Mesendoderm (in vitro differentiated cells): ENCODE measurements at regions not wholly inside any gene's neighbourhood (a gene's known extent, or its start where the extent isn't known, plus 50 kb on each side); places are given as distances from the start of the nearest gene placed in this dataset.

ENCODE experiments used
- DNase-seq: peaks from one replicate; pipeline ENCODE4 v3.0.0; 2013
- H2AK5ac ChIP-seq: 2 replicates; pipeline ENCODE4 v1.6.1; 2013; ENCODE audit warnings: low read length, inconsistent platforms
- H2BK120ac ChIP-seq: 2 replicates; pipeline ENCODE4 v1.6.1; 2013; ENCODE audit warnings: low read depth, mild to moderate bottlenecking, low read length, moderate library complexity, mixed read lengths
- H2BK15ac ChIP-seq: replicated peaks from 2 replicates; pipeline ENCODE4 v1.6.1; 2013; ENCODE audit warnings: low read depth, mild to moderate bottlenecking, moderate library complexity
- H2BK5ac ChIP-seq: 2 replicates; pipeline ENCODE4 v1.6.1; 2013; ENCODE audit warnings: low read length, inconsistent platforms
- H3K18ac ChIP-seq: 2 replicates; pipeline ENCODE4 v1.6.1; 2013; ENCODE audit warnings: mild to moderate bottlenecking, low read length, mixed read lengths
- H3K23ac ChIP-seq: one replicate; pipeline ENCODE4 v1.6.1; 2013; ENCODE audit warnings: low read length
- H3K27ac ChIP-seq: 2 replicates; pipeline ENCODE4 v1.5.1; 2013; ENCODE audit warnings: low read depth, mild to moderate bottlenecking, inconsistent platforms, low read length, moderate library complexity
- H3K27me3 ChIP-seq: 2 replicates; pipeline ENCODE4 v1.6.1; 2013; ENCODE audit warnings: low read length, control low read depth, mild to moderate bottlenecking, inconsistent platforms; ENCODE audit not compliant: insufficient read depth, poor library complexity
- H3K36me3 ChIP-seq: 2 replicates; pipeline ENCODE4 v1.6.1; 2013; ENCODE audit warnings: low read length, inconsistent platforms; ENCODE audit not compliant: control insufficient read depth, insufficient read depth
- H3K4ac ChIP-seq: one replicate; pipeline ENCODE4 v1.6.1; 2013; ENCODE audit warnings: low read depth, mild to moderate bottlenecking, low read length, moderate library complexity
- H3K4me1 ChIP-seq: 2 replicates; pipeline ENCODE4 v1.6.1; 2013; ENCODE audit warnings: low read depth, low read length, inconsistent platforms; ENCODE audit not compliant: control insufficient read depth
- H3K4me2 ChIP-seq: 2 replicates; pipeline ENCODE4 v1.6.1; 2013; ENCODE audit warnings: low read length
- H3K4me3 ChIP-seq: 2 replicates; pipeline ENCODE4 v1.5.1; 2013; ENCODE audit warnings: mild to moderate bottlenecking, low read length
- H3K56ac ChIP-seq: one replicate; pipeline ENCODE4 v1.6.1; 2013; ENCODE audit warnings: low read length
- H3K79me1 ChIP-seq: 2 replicates; pipeline ENCODE4 v1.6.1; 2013; ENCODE audit warnings: low read length, inconsistent platforms
- H3K79me2 ChIP-seq: 2 replicates; pipeline ENCODE4 v1.6.1; 2013; ENCODE audit warnings: mild to moderate bottlenecking, low read length; ENCODE audit not compliant: control insufficient read depth, insufficient read depth
- H3K9ac ChIP-seq: 2 replicates; pipeline ENCODE4 v1.6.1; 2013; ENCODE audit warnings: low read length, inconsistent platforms
- H4K5ac ChIP-seq: one replicate; pipeline ENCODE4 v1.6.1; 2013; ENCODE audit warnings: low read length
- H4K8ac ChIP-seq: one replicate; pipeline ENCODE4 v1.6.1; 2013; ENCODE audit warnings: low read depth, mild to moderate bottlenecking, control low read depth, low read length, moderate library complexity
- WGBS: extraction: QIAGEN DNeasy Blood & Tissue Kit; methylation state at CpG from one replicate; pipeline ENCODE4 v1.1.7; 2013; ENCODE audit warnings: low lambda C conversion rate, missing lambda C conversion rate; ENCODE audit not compliant: insufficient coverage; ENCODE audit errors: extremely low coverage; 5-methylcytosine and 5-hydroxymethylcytosine counted together

GRCh38 chr9:99366183-99366582, 144.1 kb downstream of the SEC61B start:
- H3K18ac ChIP-seq, result no peak overlapping the region
- H4K8ac ChIP-seq, result no peak overlapping the region
- no CpG with 5 or more reads among the region's 9 CpGs for WGBS
- no peak overlapping the region for H2BK5ac ChIP-seq
- no peaks in the 10 kb centered on the region for H3K27me3 ChIP-seq
- H3K4me2 ChIP-seq, result no peak overlapping the region
- no peak overlapping the region for H3K23ac ChIP-seq
- H3K9ac ChIP-seq, result no peak overlapping the region
- no peak for DNase-seq
- H2BK15ac ChIP-seq, result no peak overlapping the region
- no peaks in the 10 kb centered on the region for H3K4me1 ChIP-seq
- no peak overlapping the region for H2BK120ac ChIP-seq
- no peak overlapping the region for H3K27ac ChIP-seq
- no peaks in the 10 kb centered on the region for H3K79me2 ChIP-seq
- H4K5ac ChIP-seq, result no peak overlapping the region
- H3K56ac ChIP-seq, result no peak overlapping the region
- no peaks in the 10 kb centered on the region for H3K79me1 ChIP-seq
- no peak overlapping the region for H2AK5ac ChIP-seq
- H3K4ac ChIP-seq, result no peak overlapping the region
- no peak overlapping the region for H3K4me3 ChIP-seq
- H3K36me3 ChIP-seq, result no peaks in the 10 kb centered on the region

- Histone ChIP-seq H3K4me1 (no peaks in the 10 kb centered on the region), H3K36me3 (no peaks in the 10 kb centered on the region), H3K23ac (no peak overlapping the region), H3K79me1 (no peaks in the 10 kb centered on the region), H3K27me3 (no peaks in the 10 kb centered on the region), H2BK15ac (no peak overlapping the region), H2BK120ac (no peak overlapping the region), H2BK5ac (no peak overlapping the region), H3K4me3 (no peak overlapping the region), H3K4me2 (no peak overlapping the region), H3K18ac (no peak overlapping the region), H4K8ac (no peak overlapping the region), H3K27ac (no peak overlapping the region), H3K4ac (no peak overlapping the region), H4K5ac (no peak overlapping the region), H3K9ac (no peak overlapping the region), H2AK5ac (no peak overlapping the region), H3K56ac (no peak overlapping the region), H3K79me2 (no peaks in the 10 kb centered on the region)
- DNase-seq, result no peak
- no CpG with 5 or more reads among the region's 4 CpGs for WGBS
These were observed 144.5 kb downstream of the SEC61B start for GRCh38 chr9:99366621-99367020.

DNA sequence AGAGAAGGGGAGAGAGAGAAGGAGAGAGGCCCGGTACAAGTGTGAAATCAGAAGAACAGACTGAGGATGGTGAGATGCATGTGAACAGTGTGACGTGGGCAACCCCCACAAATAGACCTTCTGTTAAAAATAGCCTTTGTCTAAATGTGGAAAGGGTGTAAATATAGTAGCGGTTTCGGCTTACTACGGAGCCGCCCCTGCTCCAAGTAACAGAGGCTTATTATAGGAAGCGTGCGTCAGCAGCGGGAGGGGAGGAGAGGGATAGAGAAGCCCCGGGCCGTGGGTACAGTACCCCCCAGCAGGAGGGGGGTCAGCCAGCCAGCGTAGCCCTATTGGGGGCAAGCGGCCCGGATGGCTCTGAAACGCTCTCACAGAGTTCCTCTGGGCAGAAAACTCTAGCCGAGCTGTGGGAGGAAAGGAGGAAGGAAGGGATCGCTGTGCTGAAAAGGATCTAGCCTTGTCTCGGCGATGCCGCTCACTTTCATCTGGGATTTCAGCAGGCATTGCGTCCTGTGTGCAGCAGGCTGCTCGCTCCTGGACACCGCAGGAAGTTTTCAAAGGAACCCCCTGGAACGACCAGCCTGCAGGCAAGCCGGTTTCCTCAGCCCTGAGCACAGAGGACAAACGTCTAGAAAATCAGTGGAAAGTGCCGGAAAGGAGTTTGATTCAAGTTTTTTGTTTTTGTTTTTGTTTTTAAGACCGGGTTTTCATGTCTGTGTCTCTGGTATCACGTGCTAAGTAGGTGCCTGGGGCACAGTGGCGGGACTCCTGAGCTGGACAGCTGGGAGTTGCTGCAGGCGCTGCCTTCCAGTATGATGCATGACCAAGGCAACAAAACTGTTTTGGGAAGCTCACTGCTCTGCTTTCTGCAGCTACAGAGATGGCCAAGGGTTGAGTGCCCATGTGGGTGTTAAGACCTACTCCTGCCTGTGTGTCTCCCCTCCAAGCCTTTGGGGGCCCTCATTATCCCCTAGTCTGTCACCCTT, 146.6 kb downstream of the SEC61B start:
- Histone ChIP-seq H3K27ac (no peak overlapping the region), H3K23ac (no peak overlapping the region), H4K8ac (no peak overlapping the region), H3K9ac (peak overlapping the region; percentile 5), H3K4me1 (no peaks in the 10 kb centered on the region), H3K27me3 (no peaks in the 10 kb centered on the region), H3K36me3 (no peaks in the 10 kb centered on the region), H3K4ac (no peak overlapping the region), H2BK15ac (no peak overlapping the region), H3K4me2 (no peak overlapping the region), H3K56ac (peak overlapping the region; percentile 50), H3K18ac (no peak overlapping the region), H3K79me1 (no peaks in the 10 kb centered on the region), H3K79me2 (no peaks in the 10 kb centered on the region), H2AK5ac (no peak overlapping the region), H3K4me3 (no peak overlapping the region), H4K5ac (no peak overlapping the region), H2BK120ac (no peak overlapping the region), H2BK5ac (no peak overlapping the region)
- no peak for DNase-seq
- no CpG with 5 or more reads among the region's 31 CpGs for WGBS

DNA sequence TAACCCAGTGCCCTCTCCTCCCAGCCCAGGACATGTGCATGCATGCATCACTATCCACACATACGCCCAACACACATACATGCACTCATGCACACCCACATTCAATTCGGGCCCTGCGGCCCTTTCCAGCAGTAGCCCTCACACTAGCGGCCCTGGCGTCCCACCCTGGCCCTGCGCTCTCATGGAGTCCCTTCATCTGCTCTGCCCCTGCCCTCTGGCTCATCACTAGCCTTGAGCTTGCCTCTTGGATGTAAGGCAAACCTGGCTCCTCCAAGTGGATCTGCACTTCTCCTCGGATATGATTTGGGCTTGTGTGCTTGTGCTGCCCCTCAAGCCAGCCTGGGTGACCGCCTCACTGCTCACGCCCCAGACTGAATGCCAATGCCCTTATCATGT, 147.2 kb downstream of the SEC61B start:
- WGBS, result no CpG with 5 or more reads among the region's 9 CpGs
- no peak for DNase-seq
- H3K79me2 ChIP-seq, result no peaks in the 10 kb centered on the region
- no peak overlapping the region for H3K56ac ChIP-seq
- no peaks in the 10 kb centered on the region for H3K79me1 ChIP-seq
- H3K4ac ChIP-seq, result no peak overlapping the region
- no peak overlapping the region for H3K27ac ChIP-seq
- no peak overlapping the region for H2AK5ac ChIP-seq
- H4K8ac ChIP-seq, result no peak overlapping the region
- no peak overlapping the region for H4K5ac ChIP-seq
- H3K4me1 ChIP-seq, result no peaks in the 10 kb centered on the region
- H2BK15ac ChIP-seq, result no peak overlapping the region
- H3K4me2 ChIP-seq, result no peak overlapping the region
- H3K27me3 ChIP-seq, result no peaks in the 10 kb centered on the region
- H3K23ac ChIP-seq, result no peak overlapping the region
- H3K9ac ChIP-seq, result no peak overlapping the region
- H3K18ac ChIP-seq, result no peak overlapping the region
- H3K36me3 ChIP-seq, result no peaks in the 10 kb centered on the region
- no peak overlapping the region for H3K4me3 ChIP-seq
- H2BK120ac ChIP-seq, result no peak overlapping the region
- H2BK5ac ChIP-seq, result no peak overlapping the region

DNA sequence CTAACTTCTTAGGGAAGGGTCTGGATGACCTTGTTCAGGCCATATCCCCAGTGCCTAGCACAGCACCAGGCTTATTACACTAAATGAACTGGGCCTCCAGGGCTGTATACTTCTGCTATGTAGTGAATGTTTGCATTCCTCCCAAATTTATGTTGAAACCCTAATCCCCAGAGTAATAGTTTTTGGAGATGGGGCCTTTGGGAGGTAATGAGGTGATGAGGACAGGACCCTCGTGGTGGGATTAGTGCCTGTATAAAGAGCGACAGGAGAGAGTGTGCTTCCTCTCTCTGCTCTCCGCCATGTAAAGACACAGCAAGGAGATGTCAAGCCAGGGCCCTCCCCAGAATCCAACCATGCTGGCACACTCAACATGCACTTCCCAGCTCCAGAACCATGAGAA, 148.3 kb downstream of the SEC61B start:
- Histone ChIP-seq H3K36me3 (no peaks in the 10 kb centered on the region), H3K4ac (no peak overlapping the region), H3K27ac (no peak overlapping the region), H3K4me2 (no peak overlapping the region), H3K4me3 (no peak overlapping the region), H3K27me3 (no peaks in the 10 kb centered on the region), H3K4me1 (no peaks in the 10 kb centered on the region), H2BK5ac (no peak overlapping the region), H2AK5ac (no peak overlapping the region), H4K8ac (no peak overlapping the region), H3K79me1 (no peaks in the 10 kb centered on the region), H3K56ac (no peak overlapping the region), H2BK15ac (no peak overlapping the region), H4K5ac (no peak overlapping the region), H3K23ac (no peak overlapping the region), H3K18ac (no peak overlapping the region), H2BK120ac (no peak overlapping the region), H3K79me2 (no peaks in the 10 kb centered on the region), H3K9ac (no peak overlapping the region)
- DNase-seq, result no peak
- no CpG with 5 or more reads among the region's 3 CpGs for WGBS
